Epidermal melanocyte (primary cell): ENCODE measurements at regions not wholly inside any gene's neighbourhood (a gene's known extent, or its start where the extent isn't known, plus 50 kb on each side); places are given as distances from the start of the nearest gene placed in this dataset.
A peak's percentile ranks its signal among the peaks of the same experiment; 100 is the strongest.
"Not testable (repeated sequence)": the region's sequence is repeated elsewhere in the genome, so short reads cannot be mapped to it uniquely, and the experiment has no call there.

Source experiments
- DNase-seq: peaks from one replicate; pipeline ENCODE4 v3.0.0; 2011; ENCODE audit warnings: low spot score; ENCODE audit not compliant: insufficient read length

DNA sequence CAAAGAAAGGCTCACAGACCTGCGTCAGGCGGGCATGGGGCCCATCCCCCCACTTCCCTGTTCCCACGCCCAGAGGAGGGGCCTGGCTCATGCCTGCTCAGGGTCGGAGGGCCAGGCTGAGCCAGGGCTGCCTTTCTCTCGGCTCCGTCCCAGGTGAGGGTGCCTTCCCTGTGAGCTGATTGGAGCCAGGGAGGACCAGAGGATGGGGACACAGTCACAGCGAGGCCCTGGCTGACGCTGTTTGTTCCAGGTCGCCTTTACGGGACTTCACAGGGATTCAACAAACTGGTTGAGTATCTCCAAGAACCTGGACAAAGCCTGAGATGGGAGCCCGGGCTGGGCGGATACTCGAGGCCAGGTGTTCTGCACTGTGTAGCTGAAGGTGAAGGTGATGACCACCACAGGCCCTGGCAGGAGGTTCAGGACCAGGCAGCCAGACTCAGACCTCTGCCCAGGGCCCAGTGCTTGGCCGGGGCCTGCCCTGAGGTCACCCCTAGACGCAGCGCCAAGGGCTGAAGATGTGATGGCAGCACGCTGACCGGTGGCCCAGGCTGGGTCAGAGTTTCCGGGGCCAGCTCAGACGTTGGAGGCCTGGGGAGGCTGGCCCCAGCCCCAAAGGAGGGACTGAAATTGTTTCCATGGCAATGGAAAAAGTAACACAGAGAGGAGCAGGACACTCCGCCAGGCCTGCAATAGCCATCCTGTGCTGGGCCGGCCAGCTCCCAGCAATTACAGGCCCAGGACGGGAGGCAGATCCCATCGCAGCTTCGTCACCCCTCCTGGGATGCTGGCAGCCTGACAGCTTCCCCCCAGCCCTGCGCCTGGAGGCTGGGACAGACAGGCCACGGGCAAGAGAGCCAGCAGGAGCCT is 65.3 kb upstream of the ADAMTS2 start:
- no peak for DNase-seq

DNA sequence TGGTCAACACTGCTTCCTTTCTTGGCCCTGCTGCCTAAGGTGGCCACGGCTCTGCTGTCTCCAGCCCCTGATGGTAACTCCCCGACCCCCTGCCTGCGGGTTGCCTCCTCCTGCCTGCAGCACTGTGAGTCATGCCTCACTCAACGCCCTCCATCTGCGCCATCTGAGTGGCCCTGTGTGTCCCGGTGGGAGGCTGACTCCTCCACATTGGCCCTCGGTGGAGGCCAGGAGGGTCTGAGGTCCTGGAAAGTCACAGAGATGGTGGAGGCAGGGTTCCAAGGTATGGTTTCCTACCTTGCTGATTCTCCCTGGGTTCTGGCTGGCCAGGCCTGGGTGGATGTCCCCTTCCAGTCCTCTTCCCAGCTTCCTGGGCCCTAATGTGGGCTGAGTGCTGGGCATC is 64.5 kb upstream of the ADAMTS2 start:
- no peak for DNase-seq

DNA sequence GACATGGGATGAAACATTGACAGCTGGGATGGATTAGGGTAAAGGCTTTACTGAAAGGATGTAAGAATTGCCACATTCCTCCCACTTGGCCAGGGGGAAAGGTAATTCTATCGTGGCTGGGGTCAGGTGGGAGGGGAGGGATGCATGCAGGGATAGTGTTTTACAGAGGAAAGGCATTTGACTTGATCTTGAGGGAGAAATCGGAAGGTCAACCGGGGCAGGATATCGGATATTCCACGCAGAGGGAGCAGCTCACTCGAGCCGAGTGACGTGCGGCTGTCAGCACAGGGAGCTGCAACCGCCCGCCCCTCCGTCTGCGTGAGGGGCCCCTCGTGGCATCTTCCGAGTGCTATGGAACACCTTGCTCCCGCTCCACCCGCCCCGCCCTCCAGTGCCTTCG is 63.4 kb upstream of the ADAMTS2 start:
- DNase-seq: no peak

DNA sequence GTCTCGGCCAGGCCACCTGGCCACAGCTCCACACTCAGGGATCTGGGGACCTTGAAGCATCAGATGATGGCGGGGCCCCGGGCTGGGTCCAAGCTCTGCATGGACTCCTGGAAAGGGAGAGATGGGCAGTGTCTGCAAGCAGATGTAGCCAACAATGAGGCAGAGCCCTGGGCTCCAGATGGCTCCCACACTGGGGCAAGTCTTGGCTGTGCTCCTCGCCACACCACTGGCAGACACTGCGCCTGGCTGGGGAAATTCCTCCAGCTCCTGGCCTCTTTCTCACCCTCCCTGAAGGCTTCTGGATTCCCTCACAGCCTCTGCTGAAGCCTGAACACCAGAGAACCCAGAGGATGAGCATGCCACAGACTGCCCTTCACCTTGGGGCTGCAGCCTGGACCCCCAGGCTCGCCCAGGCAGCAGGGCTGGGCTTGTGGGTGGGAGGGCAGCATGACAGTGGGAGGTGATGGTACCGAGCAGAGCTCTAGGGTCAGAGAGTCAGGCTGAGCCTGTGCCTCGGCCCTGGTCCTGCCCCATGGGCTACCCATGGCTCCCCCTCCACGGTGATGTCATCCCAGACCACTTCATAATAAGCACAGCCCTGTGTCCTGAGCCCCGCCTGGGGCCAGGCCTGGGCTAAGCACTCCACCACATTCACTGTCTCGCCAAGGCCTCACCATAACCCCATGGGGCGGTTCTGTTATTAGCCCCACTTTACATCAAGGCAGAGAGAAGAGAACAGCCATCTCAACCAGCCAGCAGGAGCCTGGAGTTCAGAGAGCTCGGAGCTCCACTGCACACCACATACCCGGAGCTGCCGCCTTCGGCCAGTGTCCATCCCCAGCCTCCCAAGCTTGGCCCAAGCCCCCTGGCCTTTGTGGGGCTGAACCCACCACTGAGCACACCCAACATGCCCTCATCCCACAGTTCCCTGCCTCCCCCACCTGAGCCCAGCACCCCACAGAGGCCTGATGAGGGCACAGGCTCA is 62.2 kb upstream of the ADAMTS2 start:
- peak; percentile 54 for DNase-seq

DNA sequence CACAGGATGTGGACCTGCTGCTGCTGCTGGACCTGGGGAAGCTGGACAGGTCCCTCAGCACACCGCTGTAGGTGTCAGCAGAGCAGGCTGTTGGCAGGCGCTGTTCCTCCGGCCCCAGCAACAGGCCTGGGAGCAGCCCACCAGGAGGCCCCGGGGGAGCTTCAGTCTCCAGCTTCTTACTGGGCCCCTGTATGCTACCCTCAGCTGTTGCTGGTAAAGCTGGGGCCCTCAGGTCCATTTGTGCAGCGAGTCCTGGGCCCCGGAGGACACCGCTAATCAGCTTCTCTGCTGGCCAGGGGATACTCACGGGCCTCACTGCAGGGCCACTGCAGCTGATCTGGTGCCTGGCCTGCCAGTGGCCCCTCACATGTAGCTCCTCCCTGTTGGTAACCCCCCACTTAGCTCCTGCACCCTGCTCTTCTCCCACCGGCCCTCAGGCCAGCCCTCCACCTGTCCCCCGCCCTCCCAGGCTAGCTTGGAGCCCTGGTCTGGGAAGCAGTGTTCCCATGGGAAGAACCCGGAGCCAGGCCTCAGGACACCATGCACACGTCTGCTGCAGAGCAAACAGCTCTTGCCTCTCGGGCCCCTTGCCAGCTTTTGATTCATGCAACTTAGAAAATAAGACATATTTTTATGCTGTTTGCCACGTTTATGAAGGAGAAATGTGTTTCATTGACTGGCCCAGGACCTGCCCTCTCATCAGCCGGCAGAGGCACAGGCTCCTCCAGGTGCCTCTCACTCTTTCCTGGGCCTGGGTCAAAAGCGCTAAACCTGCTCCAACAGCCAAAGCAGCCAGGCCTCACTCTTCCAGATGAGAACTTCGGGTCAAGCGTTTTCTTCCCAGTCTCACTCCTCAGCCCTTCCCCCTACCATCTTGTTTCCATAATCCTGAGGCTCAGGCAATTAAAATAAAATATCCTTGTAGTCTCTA is 61.0 kb upstream of the ADAMTS2 start:
- DNase-seq: no peak

DNA sequence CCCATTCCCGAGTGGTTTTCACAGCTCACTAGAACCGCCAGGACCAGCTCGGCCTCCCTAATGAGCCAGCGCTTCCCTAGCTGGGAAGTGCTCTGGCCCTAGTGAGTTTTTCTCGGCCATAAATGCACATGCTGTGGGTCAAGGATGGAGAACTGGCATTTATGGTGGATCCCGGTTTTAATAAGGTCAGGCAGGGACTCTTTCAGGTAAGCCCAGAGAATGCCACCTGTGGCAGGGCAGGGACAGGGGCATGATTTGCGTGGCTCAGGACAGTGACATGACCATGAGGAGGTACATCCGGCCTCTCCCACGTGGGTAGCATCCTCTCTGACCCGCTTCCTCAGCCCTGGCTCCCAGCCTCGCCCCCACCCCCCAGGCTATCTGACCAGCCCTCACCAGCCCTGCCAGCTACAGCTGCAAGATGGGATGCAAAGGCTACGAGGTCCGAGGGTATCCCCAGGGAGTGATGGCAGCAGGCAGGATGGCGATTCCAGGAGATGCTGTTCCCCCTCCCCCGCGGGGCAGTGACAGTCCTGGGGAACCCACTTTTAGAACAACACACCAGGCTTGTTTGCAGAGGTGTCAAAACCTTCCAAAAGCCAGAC is 60.3 kb upstream of the ADAMTS2 start:
- DNase-seq: no peak

DNA sequence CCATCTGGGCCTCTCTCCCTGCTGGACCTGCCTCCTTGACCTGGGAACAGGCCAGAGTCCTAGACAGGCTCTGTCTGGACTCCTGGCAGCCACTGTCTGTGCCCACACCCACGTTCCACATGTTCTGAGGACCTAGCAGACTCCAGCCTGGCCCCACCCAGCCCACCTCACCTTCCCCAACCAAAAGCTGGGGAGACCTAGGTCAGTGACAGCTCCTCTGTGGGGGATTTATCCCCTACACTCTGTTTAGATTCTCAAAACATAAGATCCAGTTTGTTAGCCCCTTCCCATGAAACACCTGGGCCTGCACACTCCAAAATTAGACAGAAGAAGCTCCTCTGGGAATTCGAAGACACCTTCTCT is 59.8 kb upstream of the ADAMTS2 start:
- DNase-seq: no peak

DNA sequence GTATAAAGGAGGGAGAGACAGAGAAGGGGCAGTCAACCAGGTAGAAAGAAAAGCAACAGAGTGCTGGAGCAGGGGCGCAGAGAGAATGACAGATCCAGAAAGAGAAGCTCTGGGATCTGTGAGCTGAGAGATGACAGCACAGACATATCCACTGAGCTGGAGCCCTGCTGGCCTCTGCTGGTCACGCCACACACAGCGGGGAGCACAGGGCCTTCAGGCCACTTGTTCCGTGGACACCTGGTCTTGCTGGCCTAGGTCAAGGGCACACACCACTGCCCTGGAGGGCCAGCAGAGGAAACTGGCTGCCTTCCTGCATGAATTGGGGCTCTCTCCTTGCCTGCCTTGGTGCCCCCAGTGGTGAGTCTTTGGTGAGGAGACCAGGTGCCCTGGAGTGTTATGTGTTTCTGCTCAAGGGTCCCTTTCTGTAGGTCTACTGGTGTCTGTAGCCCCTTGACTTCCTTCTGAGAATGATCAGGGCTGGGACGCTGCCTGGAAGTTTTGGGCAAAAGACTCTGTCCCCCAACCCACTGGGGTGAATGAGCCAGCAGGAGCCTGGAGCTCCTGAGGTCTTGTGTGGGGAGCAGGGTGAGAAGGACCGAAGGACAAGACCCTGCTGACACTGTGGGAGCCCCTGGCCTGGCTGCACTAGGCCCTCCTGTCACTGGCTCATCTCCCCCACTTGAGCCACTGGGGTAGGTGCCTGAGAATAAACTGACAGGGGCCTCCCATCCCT is 59.2 kb upstream of the ADAMTS2 start:
- DNase-seq: no peak

DNA sequence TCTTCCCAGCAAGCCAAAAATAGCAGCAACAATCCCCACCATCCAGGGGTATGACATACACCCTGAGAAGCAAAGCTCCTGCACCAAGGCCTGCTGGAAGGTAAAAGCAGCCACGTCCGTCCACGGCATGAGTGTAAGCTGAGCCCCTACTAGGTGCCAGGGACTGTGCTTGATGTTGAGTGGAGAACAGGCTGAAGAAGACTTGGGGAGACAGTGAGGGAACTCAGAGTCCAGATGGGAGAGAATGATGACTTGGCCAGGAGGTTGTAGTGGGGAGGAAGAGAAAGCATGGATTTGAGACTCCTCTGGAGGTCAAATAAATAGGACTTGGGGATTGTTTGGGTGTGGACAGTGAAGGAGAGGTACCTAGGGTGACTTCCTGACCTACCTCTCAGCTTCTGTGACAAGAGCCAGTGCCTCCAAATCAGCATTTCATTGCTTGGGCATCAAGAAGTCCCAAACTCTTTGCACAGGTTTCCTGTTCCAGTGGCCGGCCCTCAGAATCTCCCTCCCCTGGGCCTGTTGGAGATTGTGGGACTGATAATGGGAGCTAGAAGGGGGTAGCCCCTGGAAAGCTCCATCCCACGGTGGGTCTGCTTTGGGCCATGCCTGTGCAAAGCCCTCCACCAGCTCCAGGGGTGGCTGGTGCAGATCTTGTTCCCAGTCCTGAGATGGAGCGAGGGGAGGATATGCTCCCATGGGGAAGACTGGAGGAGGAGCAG is 58.3 kb upstream of the ADAMTS2 start:
- no peak for DNase-seq

DNA sequence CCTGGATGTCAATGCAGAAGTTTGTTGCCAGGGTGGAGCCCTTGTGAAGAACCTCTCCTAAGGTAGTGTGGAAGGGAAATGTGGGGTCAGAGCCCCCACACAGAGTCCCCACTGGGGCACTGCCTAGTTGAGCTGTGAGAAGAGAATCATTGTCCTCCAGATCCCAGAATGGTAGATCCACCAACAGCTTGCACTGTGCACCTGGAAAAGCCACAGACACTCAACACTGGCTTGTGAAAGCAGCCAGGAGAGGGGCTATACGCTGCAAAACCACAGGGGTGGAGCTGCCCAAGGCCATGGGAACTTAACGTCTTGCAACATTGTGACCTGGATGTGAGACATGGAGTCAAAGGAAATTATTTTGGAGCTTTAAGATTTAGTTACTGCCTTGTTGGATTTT is 55.2 kb upstream of the ADAMTS2 start:
- not testable (repeated sequence) for DNase-seq

DNA sequence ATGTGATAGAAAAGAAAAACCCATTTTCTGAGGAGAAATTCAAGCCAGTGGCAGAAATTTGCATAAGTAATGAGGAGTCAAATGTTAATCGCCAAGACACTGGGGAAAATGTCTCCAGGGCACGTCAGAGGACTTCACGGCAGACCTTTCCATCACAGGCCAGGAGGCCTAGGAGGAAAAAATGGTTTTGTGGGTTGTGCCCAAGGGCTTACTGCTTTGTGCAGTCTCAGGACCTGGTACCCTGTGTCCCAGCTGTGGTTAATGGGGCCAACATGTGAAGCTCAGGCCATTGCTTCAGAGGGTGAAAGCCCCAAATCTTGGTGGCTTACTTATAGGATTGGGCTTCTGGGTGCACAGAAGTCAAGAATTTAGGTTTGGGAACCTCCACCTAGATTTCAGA is 54.8 kb upstream of the ADAMTS2 start:
- DNase-seq: no peak

DNA sequence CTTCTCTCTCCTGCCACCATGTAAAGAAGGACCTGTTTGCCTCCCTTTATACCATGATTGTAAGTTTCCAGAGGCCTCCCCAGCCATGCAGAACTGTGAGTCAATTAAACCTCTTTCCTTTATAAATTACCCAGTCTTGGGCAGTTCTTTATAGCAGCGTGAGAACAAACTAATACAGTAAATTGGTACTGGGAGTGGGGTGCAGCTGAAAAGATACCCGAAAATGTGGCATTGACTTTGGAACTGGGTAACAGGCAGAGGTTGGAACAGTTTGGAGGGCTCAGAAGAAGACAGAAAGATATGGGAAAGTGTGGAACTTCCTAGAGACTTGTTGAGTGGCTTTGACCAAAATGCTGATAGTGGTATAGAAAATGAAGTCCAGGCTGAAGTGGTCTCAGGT is 54.1 kb upstream of the ADAMTS2 start:
- DNase-seq: not testable (repeated sequence)

DNA sequence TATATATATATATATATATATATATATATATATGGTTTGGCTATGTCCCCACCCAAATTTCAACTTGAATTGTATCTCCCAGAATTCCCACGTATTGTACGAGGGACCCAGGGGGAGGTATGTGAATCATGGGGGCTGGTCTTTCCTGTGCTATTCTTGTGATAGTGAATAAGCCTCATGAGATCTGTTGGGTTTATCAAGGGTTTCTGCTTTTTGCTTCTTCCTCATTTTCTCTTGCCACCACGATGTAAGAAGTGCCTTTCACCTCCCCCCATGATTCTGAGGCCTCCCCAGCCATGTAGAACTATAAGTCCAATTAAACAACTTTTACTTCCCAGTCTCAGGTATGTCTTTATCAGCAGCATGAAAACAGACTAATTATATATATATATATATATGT is 52.3 kb upstream of the ADAMTS2 start:
- DNase-seq: no peak
